ENCODE measurements at regions not wholly inside any gene's neighbourhood (a gene's known extent, or its start where the extent isn't known, plus 50 kb on each side); places are given as distances from the start of the nearest gene placed in this dataset.

GRCh38 chr9:89750117-89750791 is 145.4 kb downstream of the GADD45G start:
- DNase-seq (ENCODE audit: missing footprints): peak; percentile 89
- intact Hi-C loops (cut with DNase I): loop anchor here (5.0 kb wide), 1 partner anchor 52 kb away; no protein-coding TSS in a partner anchor

GRCh38 chr9:89751079-89751825 is 146.4 kb downstream of the GADD45G start:
- intact Hi-C loops (cut with DNase I): loop anchor here (5.0 kb wide), 1 partner anchor 51 kb away; no protein-coding TSS in a partner anchor
- DNase-seq (ENCODE audit: missing footprints) (no peak), ATAC-seq (no peak)

More at GRCh38 chr9:89750117-89750791, 145.4 kb downstream of the GADD45G start:
- ATAC-seq: peak; percentile 69

GRCh38 chr9:89752154-89752553 is 147.3 kb downstream of the GADD45G start:
- intact Hi-C loops (cut with DNase I): loop anchor here (5.0 kb wide), 1 partner anchor 50 kb away; no protein-coding TSS in a partner anchor
- no peak for DNase-seq (ENCODE audit: missing footprints)
- ATAC-seq: no peak

- DNase-seq (ENCODE audit: missing footprints): no peak
- ATAC-seq: no peak
- intact Hi-C loops (cut with DNase I): loop anchor here (5.0 kb wide), 1 partner anchor 49 kb away; no protein-coding TSS in a partner anchor
Measured at GRCh38 chr9:89753472-89754055, 148.8 kb downstream of the GADD45G start.

- intact Hi-C loops (cut with DNase I): loop anchor here (5.0 kb wide), 1 partner anchor 48 kb away; no protein-coding TSS in a partner anchor
- DNase-seq (ENCODE audit: missing footprints): no peak
Measured at GRCh38 chr9:89754193-89754592, 149.4 kb downstream of the GADD45G start.

GRCh38 chr9:89755821-89756220 is 151.0 kb downstream of the GADD45G start:
- DNase-seq (ENCODE audit: missing footprints): no peak
- ATAC-seq: peak; percentile 45
- intact Hi-C loops (cut with DNase I): loop anchor here (2.0 to 5.0 kb wide), 6 partner anchors 71 to 341 kb away; partner anchors contain the start of gene GADD45G

More at GRCh38 chr9:89754193-89754592, 149.4 kb downstream of the GADD45G start:
- ATAC-seq: no peak

- peak; percentile 92 for ATAC-seq
- intact Hi-C loops (cut with DNase I): loop anchor here (1.0 to 5.0 kb wide), 7 partner anchors 72 to 340 kb away; partner anchors contain the start of gene GADD45G
- DNase-seq (ENCODE audit: missing footprints): peak; percentile 79
Measured at GRCh38 chr9:89756891-89757537, 152.2 kb downstream of the GADD45G start.

GRCh38 chr9:89757776-89758528 is 153.1 kb downstream of the GADD45G start:
- ATAC-seq (peak; percentile 58), DNase-seq (ENCODE audit: missing footprints) (no peak)
- intact Hi-C loops (cut with DNase I): loop anchor here (1.0 to 5.0 kb wide), 7 partner anchors 73 to 339 kb away; partner anchors contain the start of gene GADD45G

GRCh38 chr9:89759572-89759971 is 154.8 kb downstream of the GADD45G start:
- no peak for ATAC-seq
- DNase-seq (ENCODE audit: missing footprints): no peak
- intact Hi-C loops (cut with DNase I): loop anchor here (5.0 kb wide), 4 partner anchors 137 to 338 kb away; partner anchors contain the start of gene GADD45G

GRCh38 chr9:89760123-89760522 is 155.3 kb downstream of the GADD45G start:
- ATAC-seq: no peak
- intact Hi-C loops (cut with DNase I): no loop called here
- no peak for DNase-seq (ENCODE audit: missing footprints)

GRCh38 chr9:89764217-89764616 is 159.4 kb downstream of the GADD45G start:
- intact Hi-C loops (cut with DNase I): no loop called here

GRCh38 chr9:89765211-89765946 is 160.6 kb downstream of the GADD45G start:
- ATAC-seq: no peak
- intact Hi-C loops (cut with DNase I): no loop called here
- no peak for DNase-seq (ENCODE audit: missing footprints)

More at GRCh38 chr9:89764217-89764616, 159.4 kb downstream of the GADD45G start:
- DNase-seq (ENCODE audit: missing footprints) (no peak), ATAC-seq (no peak)

GRCh38 chr9:89766991-89767390 is 162.2 kb downstream of the GADD45G start:
- ATAC-seq: no peak
- no peak for DNase-seq (ENCODE audit: missing footprints)
- intact Hi-C loops (cut with DNase I): no loop called here

- intact Hi-C loops (cut with DNase I): no loop called here
- DNase-seq (ENCODE audit: missing footprints) (no peak), ATAC-seq (no peak)
Measured at GRCh38 chr9:89768051-89768450, 163.2 kb downstream of the GADD45G start.

GRCh38 chr9:89768650-89769071 is 163.8 kb downstream of the GADD45G start:
- DNase-seq (ENCODE audit: missing footprints): no peak
- intact Hi-C loops (cut with DNase I): no loop called here
- ATAC-seq: peak; percentile 31

GRCh38 chr9:89770531-89771174 is 165.8 kb downstream of the GADD45G start:
- ATAC-seq: peak; percentile 64
- intact Hi-C loops (cut with DNase I): no loop called here
- DNase-seq (ENCODE audit: missing footprints): no peak

GRCh38 chr9:89771205-89771604 is 166.4 kb downstream of the GADD45G start:
- DNase-seq (ENCODE audit: missing footprints) (no peak), ATAC-seq (peak; percentile 21)
- intact Hi-C loops (cut with DNase I): no loop called here
